Left colon (tissue), 2 donors: ENCODE measurements at regions not wholly inside any gene's neighbourhood (a gene's known extent, or its start where the extent isn't known, plus 50 kb on each side); places are given as distances from the start of the nearest gene placed in this dataset.
A peak's percentile ranks its signal among the peaks of the same experiment; 100 is the strongest.

Source experiments
- ATAC-seq: fragments of 200-7000 bp; cut with Tn5 transposase; one replicate; pipeline ENCODE4 v1.9.1; 2020; ENCODE audit warnings: mild to moderate bottlenecking, moderate library complexity
- DNase-seq, 2 donors: peaks; one replicate each; pipeline ENCODE4 v3.0.0-alpha.2; 2020
- intact Hi-C, 2 donors: fragments of 100-400 bp; cut with DNase I in 1 of 2; cut with micrococcal nuclease in 1 of 2; formaldehyde crosslinking; loops; one replicate each; pipeline versions ENCODE4 v1.11.2 to v1.14.0; 2022; cut with DNase I, micrococcal nuclease
- donor health status: DM: no; HTN: no; CAD: no.
- donor health status: DM: yes; HTN: yes; CAD: no.

- DNase-seq = no peak
- ATAC-seq = no peak
- intact Hi-C loops = no loop called here
Observed at GRCh38 chr14:100396266-100396795, 73.2 kb downstream of the SLC25A47 start.

DNA sequence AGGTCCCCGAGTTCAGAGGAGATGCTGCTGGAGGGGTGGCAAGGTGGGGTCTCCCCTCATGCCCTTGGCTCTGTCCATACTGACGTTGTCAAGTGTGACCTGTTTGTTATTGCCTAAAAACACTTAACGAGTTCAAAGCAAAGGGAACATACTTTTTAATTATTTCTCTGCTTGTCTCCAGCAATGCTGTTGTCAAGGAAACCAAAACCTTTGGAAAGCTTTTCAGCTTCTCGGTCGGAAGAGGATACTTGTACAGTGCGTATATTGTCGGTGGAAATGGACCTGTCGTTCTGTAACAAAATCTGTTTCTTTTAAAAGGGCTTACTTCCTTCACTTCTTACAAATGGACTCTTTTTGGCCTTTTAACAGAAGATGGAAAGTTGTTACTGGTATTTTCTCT, 73.9 kb downstream of the SLC25A47 start:
- intact Hi-C loops = no loop called here
- ATAC-seq (no peak), DNase-seq (no peak)

GRCh38 chr14:100398044-100398443, 74.9 kb downstream of the SLC25A47 start:
- ATAC-seq = peak; percentile 87
- DNase-seq = peak in 1 of 2 donors; percentile 64
- intact Hi-C loops = no loop called here

DNA sequence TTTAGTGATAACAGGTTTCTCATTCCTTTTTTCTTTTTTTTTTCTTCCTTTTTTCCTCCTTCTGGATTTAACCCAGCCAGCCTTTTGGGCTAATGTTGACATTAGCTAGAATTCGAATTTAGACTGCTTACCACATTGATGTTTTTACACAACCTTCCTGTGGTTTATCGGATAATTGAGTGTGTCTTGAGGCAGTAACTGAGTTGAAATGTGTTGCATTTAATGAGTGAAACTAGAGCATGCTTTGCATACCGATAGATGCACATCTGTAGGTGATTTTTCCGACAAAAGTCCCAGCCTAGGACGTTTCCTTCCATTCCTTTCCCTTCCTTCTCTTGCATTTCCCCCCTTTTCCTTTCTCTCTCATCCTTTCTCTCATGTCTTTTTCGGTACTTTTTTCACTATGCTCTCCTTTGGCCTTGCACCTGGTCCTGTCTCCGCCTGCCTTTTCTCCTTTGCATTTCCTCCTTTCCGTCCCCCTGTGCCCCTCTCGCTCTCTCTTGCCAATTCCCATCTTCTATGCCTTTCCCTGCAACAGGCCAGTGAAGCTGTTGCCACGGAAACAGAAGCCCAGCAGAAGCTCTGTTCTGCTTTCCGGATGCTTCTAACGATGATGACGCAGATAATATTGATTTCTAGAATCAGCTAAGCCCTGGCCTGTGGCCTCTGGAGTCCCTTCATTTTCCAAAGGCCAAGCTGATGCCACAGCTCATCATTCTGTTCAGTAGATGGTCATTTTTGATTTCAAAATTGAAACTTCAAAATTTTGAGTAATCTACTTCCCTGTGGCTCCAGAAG, 76.1 kb downstream of the SLC25A47 start:
- no peak for ATAC-seq
- DNase-seq = no peak
- intact Hi-C loops = no loop called here

DNA sequence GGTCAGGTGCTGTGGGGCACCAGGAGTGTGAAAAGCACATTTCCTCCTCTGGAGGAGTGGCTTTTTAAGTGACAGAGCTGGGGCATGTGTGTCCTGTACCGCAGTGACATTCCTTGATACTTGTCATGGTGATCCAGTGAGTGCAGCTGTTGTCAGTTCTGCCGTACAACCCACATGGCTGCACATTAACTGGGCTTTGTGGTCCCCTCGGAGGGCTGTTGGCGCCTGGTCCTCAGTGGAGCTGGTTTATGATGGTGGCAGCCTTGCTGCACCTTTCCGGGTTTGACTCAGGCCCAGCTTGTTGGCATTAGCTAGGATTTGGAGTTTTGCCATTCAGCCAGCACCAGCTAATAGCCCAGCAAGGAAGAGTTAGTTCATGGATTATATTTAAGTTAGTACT, 77.0 kb downstream of the SLC25A47 start:
- DNase-seq (peak in 1 of 2 donors; percentile 64), ATAC-seq (peak; percentile 38)

GRCh38 chr14:100401031-100401692, 78.0 kb downstream of the SLC25A47 start:
- intact Hi-C loops = loop anchor here in 1 of 2 donors (5.0 kb wide), 1 partner anchor 246 kb away; no protein-coding TSS in a partner anchor
- ATAC-seq (no peak), DNase-seq (no peak)

More for the DNA sequence above, 77.0 kb downstream of the SLC25A47 start:
- intact Hi-C loops = loop anchor here in 1 of 2 donors (5.0 kb wide), 1 partner anchor 247 kb away; no protein-coding TSS in a partner anchor

DNA sequence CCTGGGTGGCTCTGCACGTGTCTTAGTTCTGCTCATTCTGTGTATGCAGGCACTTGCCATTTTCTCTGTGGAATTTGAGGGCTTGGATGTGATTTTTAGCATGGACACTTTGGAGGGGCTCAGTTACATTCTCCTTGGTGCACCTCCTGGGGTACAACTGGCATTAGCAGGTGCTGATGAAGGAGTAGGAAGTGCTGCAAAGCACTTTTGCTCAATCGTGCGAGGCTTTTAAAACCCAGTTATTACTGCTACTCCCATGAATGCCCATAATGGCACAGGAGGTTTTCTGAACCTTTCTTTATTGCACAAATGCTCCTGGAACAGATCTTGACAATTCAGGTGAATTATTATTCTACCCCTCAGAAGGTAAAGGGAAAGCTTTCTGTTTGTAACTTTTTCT, 78.7 kb downstream of the SLC25A47 start:
- ATAC-seq (no peak), DNase-seq (no peak)
- intact Hi-C loops = loop anchor here in 1 of 2 donors (5.0 kb wide), 1 partner anchor 246 kb away; no protein-coding TSS in a partner anchor

- ATAC-seq (no peak), DNase-seq (no peak)
- intact Hi-C loops = loop anchor here in 1 of 2 donors (5.0 kb wide), 1 partner anchor 245 kb away; no protein-coding TSS in a partner anchor
Observed at GRCh38 chr14:100402631-100403030, 79.5 kb downstream of the SLC25A47 start.

DNA sequence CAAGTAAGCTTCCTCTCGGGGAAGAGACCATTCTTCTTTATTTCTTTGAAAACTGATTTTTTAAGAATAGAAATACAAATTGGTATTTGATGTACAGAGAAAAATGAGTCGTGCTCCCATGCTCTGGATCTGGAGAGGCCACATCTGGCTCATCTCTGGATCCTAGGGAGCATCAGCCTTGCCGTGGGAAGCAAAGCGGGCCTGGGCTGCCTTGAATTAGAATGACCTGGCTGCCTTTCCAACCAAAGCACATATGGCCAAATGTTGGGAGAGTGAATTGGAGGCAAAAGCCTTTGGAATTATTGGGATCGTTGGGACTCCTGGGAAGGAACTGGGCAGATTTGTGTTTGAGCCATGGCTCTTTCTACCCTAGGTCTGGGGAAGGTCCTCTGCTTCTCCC, 80.0 kb downstream of the SLC25A47 start:
- ATAC-seq = no peak
- intact Hi-C loops = loop anchor here in 1 of 2 donors (5.0 kb wide), 1 partner anchor 244 kb away; no protein-coding TSS in a partner anchor
- no peak for DNase-seq

GRCh38 chr14:100403802-100404365, 80.7 kb downstream of the SLC25A47 start:
- ATAC-seq = peak; percentile 33
- intact Hi-C loops = loop anchor here in 1 of 2 donors (5.0 kb wide), 1 partner anchor 243 kb away; no protein-coding TSS in a partner anchor
- DNase-seq = no peak

- ATAC-seq = no peak
- no peak for DNase-seq
- intact Hi-C loops = loop anchor here in 1 of 2 donors (5.0 kb wide), 1 partner anchor 243 kb away; no protein-coding TSS in a partner anchor
Observed at GRCh38 chr14:100404419-100404818, 81.3 kb downstream of the SLC25A47 start.

DNA sequence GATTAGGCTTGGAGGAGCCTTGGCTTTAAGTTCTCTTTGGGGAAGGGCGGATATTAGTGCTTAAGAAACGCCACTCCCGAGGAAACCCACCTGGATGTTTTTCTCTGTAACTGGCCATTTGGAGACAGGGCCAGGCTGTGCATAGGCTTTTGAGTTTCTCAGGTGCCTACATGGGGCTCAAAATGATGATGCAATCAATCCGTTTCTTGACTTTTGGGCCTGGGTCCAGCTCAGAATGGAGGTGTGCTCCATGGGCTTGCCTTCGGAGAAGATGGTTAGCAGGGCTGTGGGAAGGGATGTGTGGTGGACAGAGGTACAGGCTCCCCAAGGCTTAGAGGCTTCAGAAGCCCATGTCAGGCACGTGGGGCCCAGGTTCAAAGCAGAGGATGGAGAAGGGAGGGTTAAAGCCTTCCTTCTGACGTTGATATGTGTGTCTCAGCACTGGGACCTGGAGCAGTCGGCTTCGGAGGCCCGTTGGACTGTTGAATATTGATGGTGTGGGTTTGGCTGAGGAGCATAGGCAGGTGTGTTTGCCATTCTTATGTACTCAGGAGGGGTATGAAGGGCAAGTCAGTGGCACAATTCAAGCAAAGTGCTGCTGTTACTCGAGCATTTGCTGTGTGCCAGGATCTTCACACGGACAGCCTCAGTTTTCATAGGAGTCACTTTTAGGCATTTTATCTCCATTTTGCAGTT, 82.8 kb downstream of the SLC25A47 start:
- intact Hi-C loops = no loop called here
- no peak for DNase-seq

DNA sequence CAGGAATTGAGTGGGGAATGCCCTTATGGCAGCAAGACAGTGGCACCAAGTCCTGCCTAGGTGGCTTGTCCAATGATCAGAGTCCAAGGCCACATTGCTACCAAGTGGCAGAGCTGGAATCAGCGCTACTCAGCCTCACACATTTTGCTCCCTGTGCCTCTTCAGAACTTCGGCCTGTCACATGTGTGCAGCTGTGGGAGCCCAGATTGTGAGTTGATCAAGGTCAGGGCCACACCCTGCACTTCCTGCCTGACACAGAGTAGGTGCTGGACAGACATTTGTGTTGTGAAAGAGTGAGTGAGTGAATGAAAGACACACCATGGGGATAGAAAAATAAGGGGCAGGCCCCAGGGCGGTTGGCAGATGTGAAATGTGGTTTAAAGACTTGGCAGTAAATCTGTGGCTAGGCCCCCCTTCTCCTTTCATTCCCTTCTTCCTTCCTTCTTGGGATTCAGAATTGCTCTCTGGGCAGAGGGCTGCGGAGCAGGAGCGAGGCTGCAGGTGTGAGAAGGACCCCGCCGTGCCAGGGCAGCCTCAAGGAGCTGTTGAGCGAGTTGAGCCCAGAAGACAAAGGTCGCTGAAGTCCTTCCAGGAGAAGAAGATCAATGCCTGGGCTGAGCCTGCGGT, 83.5 kb downstream of the SLC25A47 start:
- ATAC-seq (peak; percentile 89), DNase-seq (peak; percentile 76 to 87)
- intact Hi-C loops = no loop called here

More for the DNA sequence above, 82.8 kb downstream of the SLC25A47 start:
- peak; percentile 54 for ATAC-seq

GRCh38 chr14:100407376-100408102, 84.4 kb downstream of the SLC25A47 start:
- intact Hi-C loops = no loop called here
- DNase-seq (no peak), ATAC-seq (no peak)

- intact Hi-C loops = no loop called here
- ATAC-seq = no peak
- DNase-seq = no peak
Observed at GRCh38 chr14:100408350-100409002, 85.3 kb downstream of the SLC25A47 start.

DNA sequence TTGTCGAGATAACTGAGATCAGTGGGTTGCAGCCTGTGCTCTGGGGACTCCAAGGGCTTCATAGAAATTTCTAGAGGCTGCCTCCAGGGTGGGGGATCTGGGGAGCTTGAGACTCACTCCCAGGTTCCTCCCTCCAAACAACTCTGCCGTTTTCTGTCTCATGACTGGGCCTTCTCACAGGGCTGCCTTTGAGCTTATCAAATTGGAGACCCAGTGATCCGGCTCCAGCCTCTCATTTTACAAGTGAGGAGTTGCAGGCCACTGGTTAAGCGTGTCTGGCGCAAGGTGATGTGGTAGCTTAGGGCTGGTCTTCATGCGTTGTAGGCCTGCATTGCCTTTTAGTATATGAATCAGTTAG, 85.8 kb downstream of the SLC25A47 start:
- DNase-seq = no peak
- no peak for ATAC-seq
- intact Hi-C loops = no loop called here

- no peak for ATAC-seq
- no peak for DNase-seq
- intact Hi-C loops = no loop called here
Observed at GRCh38 chr14:100409651-100410050, 86.5 kb downstream of the SLC25A47 start.
